ENCODE measurements at regions not wholly inside any gene's neighbourhood (a gene's known extent, or its start where the extent isn't known, plus 50 kb on each side); places are given as distances from the start of the nearest gene placed in this dataset.

DNA sequence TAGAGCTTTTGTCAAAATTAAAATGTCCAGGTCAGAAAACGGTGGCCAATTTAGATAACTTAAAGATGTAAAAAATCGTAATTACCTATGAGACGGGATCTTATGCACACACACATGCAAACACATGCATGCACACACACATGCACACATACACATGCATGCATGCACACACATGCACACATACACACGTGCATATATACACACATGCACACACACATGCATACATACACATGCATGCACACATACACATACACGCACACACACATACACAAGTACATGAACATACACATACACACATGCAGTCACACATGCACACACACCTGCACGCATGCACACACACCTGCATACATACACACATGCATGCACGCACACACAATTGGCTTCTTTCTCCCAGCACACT is 362.0 kb downstream of the IRX1 start:
- DNase-seq (ENCODE audit: low spot score), result no peak

DNA sequence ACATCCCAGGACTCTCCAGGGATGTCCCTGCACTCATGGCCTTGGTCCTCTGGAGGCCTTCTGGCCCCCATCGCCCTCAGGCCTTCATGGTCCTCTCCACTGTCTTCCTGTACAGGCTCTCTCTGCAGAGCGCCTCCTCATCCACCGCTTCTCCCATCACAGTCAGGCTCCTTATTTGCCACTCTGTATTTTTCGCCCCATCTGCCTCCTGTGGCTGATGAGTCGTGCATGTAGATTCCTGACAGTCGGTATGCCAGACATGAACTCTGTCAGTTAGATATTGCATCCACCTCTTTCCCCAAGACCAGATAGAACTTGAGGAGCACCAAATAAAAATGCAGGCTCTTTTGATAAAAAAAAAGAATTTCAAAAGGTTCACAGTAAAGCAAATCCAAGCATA is 362.8 kb downstream of the IRX1 start:
- DNase-seq (ENCODE audit: low spot score), result no peak

DNA sequence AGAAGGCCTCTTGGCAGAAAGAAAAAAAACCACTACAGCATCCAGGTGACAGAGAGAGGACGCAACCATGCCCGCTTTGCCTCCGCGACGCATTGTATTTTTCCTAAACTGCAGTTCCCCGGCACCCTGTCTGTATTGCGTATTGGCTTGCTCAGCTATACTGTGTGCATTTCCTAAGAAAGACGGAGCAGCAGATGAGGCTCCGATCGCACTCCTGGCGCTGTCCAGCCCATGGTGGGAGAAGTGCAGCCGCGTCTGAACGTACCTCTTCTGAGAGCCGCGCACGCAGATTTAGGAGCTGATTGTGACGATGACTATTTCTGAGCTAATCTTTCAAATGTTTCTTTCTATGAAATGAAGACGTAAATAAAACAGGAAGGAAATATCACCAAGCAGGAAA is 366.5 kb downstream of the IRX1 start:
- DNase-seq (ENCODE audit: low spot score), result no peak

DNA sequence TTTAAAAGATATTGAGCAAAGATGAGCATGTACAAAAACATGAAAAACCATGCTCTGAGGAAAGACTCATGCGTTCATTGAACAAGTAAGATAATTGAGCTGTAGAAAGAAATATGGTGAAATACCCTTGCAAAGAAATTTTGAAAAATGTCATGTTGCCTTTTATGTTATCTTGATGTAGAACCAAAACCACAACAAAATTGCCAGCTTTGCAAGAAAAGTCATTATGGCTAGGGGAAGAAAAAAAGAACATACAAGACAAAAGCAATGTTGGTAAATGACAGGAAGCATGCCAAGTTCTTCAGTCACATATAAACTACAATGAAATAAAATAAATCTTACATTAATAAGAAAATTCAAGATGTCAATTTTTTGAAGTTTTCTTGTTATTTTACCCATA is 368.0 kb downstream of the IRX1 start:
- no peak for DNase-seq (ENCODE audit: low spot score)

DNA sequence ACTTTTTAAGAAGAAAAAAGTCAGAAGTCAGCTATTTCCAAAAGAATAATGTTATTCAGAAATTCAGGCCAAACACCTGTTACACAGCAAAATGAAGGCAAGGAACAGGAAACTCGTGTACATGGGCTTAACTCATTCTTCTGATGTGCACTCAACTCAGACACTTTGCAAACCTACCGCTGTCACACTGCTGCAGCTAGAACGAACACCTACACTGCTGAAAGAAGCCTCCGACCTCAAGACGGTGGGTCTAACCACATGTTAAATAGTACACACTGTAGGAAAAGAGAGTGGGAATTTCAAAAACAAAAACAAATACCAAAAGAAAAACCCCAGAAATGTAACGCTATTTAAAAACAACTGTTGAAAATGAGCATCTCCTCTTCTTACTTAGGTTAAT is 384.5 kb downstream of the IRX1 start:
- DNase-seq (ENCODE audit: low spot score), result no peak

DNA sequence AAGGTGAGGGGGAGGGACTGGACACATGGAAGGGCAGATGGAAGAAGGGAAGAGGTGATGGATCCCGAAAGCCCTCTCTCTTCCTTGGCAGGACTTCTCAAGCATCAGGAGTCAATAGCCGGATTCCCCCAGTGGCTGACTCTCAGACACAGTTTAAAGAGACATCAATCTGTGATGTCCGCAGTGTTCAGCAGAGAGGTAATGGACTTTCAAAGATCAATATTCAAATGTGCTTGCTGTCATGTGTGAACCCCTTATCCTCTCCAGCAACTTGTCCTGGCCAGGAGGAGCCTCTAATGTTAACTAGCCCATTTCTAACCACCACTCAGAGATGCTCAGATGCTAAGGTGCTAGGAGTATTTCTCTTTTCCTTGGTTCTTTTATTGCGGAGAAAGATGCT is 392.2 kb downstream of the IRX1 start:
- DNase-seq (ENCODE audit: low spot score), result no peak

DNA sequence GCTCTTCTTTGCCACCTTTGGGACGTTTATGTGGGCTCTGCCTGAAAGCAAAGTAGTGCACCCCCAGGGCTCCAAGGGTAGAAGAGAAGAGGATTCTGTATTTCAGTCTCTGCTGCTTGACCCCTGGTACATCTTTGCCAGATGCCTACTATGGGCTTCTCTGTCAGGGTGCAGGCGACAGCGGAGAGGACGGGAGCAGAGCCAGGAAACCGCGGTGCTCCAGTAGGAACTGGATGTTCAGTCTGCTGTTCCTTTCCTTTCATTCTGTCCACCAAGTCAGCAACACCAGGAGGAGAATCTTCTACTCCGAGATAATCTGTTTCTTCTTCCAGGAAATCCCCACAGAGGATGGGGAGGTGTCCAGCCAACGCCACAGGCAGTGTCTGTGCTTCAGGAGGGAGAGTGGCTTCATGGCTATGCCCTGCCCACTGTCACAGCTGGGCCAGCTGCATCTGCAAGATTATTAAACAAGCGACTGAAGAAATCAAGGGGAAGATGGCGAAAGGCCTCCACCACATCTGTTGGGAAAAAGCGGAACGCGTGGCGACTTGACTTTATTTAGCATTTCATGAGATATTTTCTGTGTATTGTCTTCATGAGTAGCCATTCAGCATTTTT is 398.3 kb downstream of the IRX1 start:
- no peak for DNase-seq (ENCODE audit: low spot score)

DNA sequence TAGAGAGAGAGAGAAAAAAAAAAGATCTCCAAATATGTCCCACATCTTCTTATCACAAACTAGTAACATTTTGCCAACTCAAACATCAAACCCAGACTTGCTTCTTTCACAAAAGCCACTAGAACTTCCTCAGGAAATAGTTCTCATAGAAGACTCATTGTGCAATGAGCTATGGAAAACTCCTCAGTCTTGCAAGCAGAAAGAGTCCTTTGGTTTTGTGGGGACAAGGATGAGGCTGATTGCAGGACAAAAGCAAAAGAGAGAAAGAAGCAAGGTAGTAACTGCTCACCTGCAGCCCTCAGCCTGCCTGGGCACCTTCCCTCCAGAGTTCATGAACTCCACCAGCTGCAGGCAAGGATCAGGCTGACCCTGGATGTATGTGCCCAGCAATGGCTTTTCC is 399.0 kb downstream of the IRX1 start:
- no peak for DNase-seq (ENCODE audit: low spot score)

DNA sequence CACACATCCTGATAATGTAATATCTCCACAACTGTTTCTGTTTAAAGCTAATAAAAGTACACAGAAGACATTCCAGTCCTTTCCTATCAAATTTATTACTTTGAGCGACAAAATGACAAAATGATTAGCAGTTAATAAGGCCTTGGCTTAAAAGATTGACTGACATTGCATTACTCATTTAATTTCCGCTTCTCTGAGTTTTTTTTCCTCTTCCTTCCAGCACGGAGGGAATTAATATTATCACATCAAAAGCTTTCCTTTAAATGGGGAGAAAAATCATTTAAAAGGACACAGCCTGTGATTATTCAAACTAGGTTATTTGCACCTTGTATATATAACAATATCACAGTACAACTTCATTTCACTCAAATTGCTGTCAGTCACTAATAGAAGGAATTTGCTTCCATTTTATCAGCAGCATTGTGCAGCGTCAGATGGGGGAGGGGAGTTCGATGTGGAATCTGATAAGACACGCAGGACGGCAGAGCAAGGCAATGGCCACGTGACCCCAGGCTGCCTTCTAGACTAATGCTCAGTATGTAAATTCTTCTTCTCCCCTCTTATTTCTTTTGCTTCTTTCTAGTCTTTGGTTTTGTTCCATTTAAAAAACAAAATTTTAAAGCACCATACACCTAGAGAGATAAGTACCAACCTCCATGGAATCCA is 400.5 kb downstream of the IRX1 start:
- DNase-seq (ENCODE audit: low spot score), result no peak

DNA sequence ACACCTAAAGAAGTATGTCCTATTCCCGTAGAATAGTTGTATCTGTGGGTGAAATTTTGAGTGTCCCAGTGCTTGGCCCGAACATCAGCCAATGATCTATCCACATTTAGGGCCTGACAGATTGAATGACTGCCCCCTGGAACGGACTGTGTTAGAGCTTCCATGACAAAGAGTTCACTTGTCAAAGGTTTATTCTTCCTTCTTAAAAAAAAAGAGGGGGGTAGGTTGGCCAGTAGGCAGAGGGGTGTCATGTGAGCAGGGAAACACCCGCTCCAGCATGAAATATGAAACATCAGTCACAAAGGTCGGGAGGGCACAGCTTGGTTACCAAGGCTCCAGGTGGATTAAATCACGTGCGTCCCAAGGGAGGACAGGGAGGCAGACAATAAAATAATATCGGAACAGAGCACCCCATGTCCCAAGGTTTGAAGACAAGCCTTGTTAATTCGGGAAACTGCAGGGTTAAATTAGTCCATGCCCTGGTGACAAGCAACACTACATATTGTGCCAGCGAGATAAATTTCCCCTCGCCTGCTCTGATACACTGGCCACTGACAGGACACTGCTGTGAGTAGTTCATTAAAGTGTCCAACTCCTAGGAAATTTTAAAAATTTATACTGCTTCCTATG is 401.2 kb downstream of the IRX1 start:
- no peak for DNase-seq (ENCODE audit: low spot score)

DNA sequence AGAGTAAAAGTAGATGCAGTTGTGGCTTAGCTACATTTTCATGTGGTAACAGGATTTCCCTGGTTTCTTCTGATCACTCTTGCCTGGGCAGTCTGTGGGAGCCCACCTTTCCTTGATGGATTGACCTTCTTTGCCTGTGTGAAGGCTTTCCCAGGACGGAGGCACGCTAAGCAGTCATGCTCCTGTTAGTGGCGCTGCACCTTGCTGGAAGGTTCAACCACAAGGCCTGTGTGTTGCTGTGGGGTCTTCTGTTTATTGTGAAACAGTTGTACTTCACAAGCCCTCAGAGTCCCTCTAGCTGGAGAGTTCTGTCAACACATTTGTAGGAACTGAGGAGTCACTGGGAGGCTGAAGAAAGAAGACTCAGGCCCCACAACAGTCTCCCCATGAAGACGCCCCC is 402.0 kb downstream of the IRX1 start:
- DNase-seq (ENCODE audit: low spot score), result no peak

DNA sequence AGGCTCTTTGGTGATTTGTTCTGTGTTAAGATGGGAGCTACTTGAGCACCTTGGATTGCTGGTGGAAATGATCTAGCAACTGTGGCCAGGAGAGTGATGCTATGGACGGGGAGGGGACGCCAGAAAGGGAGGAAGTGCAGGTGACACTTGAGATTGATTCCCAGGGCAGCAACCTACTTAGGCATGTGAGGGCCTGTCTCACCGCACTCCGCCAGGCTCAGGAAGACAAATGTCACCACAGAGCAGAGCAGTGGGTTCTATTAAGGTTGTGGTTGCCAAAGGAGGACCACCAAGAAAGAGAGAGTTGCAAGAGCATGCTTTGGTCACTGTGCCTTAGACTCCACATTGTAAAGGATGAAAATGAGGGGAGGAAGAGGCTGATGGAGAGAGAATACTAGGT is 404.3 kb downstream of the IRX1 start:
- DNase-seq (ENCODE audit: low spot score), result no peak

DNA sequence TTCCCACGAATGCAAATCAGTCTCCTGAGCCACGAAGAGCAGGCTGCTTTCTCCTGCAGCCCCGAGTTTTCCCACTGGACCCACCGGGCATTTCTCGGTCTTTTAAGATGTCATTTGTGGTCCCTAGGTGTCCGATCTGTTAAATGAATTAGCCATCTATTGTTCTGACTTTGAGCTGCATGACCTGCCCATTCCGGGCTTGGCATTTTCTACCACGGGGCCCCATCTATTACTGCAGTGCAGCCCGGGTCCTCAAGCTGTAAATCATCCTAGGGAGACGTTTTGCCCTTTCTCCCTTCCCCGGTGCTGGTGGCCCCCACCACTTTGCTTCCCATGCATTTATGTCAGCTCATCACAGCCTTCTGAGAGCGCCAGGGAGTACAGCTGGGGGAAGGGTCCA is 405.4 kb downstream of the IRX1 start:
- no peak for DNase-seq (ENCODE audit: low spot score)

DNA sequence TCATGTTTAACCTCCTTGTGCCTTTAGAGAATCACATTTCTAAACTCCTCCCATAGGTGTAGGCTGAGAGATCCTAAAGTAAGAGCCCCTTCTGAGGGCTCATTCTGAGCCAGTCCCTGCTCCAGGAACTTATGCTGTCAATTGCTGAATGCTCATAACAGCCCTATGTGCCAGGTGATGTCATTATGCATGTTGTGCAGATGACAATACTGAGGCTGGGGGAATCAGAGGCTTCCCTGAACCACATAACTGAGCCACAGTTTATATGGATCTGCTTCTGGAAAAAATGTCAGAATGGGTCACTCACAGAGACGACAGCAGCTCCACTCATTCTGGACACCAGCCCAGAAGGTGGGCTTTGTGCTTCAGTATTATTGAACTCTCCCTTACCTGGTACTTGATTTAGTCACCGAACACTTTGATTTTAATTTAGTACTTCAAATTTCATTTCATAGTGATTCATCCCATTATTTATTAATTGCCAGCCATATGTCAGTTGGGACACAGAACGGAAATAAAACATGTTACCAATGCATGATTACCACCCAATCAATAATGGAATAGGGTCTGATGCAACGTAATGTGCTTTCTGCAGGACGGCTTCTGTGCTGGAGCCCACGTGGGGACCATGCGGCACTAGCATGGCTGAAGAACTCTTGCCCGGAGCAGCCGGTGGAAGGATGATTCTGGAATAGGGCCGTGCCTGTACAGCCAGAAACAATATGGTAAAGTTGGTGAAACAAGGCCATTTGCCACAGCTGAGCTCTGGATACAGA is 406.3 kb downstream of the IRX1 start:
- DNase-seq (ENCODE audit: low spot score), result no peak

DNA sequence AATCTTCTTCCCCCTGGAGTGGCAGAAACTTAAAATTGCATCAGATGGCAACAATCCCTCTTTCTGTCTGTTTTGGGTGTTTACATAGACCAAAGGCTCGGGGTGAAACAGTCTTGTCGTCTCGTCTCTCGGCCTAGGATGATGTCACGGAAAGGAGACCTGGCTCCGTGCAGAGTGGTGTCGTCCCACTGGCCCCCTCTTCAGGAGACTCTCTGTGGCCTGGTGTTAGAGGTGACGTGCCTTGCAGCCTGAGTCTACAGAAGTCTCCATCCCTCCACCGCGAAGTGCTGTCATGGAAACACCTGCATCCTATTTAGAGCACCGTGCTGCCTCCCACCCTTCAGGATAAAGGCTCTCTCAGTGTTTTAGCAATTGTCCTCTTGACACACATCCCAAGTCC is 409.7 kb downstream of the IRX1 start:
- DNase-seq (ENCODE audit: low spot score), result no peak

DNA sequence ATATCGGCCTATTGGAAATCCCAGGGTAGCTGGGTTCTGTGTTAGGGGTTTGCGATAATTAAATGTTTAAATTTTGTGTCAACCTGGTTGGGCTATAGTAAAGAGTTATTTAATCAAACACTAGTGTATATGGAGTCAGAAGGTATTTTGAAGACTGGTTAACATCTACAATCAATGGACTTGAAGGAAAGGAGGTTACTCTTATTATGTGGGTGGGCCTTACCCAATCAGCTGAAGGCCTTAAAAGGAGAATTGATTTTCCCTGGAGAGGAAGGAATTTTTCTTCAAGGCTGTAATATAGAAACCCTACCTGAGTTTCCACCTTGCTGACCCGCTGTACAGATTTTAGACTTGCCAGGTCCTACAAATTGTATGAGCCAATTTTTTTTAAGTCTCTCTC is 411.4 kb downstream of the IRX1 start:
- DNase-seq (ENCODE audit: low spot score), result no peak

DNA sequence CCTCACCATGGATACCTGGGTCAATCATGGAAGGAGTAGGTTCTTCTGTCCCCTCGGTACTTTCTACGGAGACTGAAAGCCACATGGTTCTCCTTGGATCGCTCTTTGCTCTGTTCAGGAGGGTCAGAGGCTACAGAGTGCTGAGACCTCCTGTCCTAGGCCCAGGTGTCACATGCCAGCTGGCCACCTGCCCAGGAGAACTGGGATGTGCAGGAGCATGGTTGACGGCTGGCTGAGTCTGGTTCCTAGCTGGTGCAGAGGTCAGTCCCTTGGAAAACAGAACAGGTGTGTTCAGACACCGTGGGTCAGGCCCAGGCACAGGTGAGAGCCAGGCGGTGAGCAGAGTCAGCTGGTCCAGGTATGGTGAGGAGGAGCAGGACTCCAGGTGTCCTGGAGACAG is 416.3 kb downstream of the IRX1 start:
- DNase-seq (ENCODE audit: low spot score), result no peak

DNA sequence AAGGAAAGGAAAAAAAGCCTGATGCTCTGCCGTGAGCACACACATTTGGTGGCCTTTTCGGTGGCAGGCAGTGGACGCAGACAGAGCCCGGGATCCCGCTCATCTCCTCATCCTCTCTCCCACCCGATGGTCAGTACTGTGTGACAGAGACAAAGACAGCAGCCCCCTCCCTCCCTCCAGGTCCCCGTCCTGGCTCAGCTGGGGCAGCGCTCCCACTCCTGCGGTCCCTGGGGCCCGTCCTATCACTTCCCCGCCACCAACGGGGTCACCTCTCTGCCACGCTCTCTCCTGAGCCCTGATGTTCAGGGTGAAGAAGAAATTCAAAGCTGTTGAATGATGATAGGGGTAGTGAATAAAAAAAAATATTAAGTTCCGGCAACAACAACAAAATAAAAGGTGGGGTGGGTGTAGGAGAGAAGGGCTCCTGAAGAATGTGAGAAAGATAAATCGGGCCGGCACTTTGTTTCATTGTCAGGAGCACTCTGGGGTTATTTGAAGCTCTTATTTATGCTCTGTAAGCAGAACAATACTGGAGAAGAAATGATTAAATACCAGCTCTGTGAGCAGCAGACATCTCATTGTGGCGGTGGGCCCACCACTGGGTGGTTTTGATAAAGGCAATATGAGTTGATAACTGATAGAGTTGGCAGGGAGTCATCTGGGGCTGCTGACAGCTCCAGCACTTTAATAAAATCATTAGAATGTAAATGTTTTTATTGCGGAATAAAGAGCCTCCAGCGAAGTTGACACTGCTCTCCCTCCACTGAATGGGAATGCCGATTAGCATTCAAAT is 417.7 kb downstream of the IRX1 start:
- DNase-seq (ENCODE audit: low spot score), result no peak

DNA sequence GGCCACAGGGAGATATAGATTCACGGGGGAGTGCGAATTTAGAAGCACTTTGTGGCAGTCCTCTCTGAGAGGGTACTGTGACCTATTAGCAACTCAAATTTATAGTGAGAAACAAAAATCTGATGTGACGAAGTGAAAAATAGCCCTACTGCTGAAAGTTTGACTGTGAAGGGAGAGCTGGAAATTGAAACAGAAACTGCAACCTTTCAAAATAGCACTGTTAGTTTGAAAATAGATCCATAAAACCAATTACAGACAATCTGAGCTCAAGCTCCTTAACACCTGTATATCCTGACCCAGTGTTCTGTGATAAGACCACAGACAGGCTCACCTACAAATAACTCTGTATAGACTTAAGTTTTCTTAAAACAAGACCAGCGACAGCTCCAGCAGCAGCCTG is 420.1 kb downstream of the IRX1 start:
- DNase-seq (ENCODE audit: low spot score), result no peak

DNA sequence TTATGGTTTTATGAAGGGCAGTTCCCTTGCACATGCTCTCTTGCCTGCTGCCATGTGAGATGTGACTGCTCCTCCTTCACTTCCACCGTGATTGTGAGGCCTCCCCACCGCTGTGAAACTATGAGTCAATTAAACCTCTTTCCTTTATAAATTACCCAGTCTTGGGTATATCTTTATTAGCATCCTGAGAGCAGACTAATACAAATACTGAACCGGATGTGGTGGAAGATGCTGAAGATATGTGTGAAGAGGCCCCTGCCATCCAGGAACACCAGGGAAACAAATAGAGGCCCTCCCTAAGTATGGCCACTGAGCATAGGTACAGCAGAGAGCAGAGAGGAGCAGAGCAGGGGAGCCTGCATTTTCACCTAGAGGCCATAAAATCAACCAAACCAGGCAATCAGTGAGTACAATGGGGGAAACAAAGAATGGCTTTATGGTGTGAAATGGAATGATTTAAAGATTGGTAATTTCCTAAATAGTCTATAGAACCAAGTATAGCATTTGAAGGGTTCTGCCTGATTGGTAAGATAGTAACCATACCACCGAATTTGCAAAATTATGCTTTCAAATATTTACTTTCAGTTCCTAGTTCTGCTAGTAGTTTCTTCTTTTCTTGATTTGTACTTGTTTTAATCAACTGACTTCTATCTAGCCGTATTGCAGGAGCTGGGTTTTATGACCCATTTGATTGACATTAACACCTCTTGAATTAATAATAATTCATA is 421.6 kb downstream of the IRX1 start:
- DNase-seq (ENCODE audit: low spot score), result no peak

DNA sequence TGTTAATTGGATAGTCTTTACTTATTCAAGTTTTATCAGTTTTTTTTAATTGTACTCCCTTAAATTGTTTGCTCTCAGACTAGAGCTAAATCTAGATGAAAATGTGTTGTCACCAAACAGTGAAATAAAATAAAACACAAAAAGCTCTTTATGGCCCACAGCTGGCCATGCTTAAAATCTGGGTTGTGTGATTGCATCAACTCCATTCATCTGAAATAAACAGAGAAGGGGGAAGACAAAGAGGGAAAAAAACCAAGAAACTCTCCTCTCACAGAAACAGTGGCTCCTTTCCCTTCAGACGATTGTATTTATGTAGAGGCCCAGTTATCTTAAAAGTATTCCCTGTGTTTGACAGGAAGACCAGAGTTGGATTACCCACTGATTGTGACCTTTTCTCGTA is 422.4 kb downstream of the IRX1 start:
- peak; percentile 18 for DNase-seq (ENCODE audit: low spot score)

All from globus pallidus (tissue), 1 donor.